Activated B cell treated with CpG ODN at 0.5 μM for 24 hours (primary cell): ENCODE measurements at regions not wholly inside any gene's neighbourhood (a gene's known extent, or its start where the extent isn't known, plus 50 kb on each side); places are given as distances from the start of the nearest gene placed in this dataset.
"Not testable (repeated sequence)": the region's sequence is repeated elsewhere in the genome, so short reads cannot be mapped to it uniquely, and the experiment has no call there.

ENCODE experiments used
- ATAC-seq: fragments of 200-7000 bp; cut with Tn5 transposase; one replicate; pipeline ENCODE4 v1.10.0; 2021; ENCODE audit warnings: low read depth, mild to moderate bottlenecking, moderate library complexity
- CTCF ChIA-PET: fragments of 350-600 bp; sonication (Branson Sonifier 250); formaldehyde crosslinking; loops from one replicate; lab custom pipeline; 2021; ENCODE audit warnings: antibody characterized with exemption; lab: Charles Lee
- POLR2A ChIA-PET: fragments of 350-600 bp; sonication (Branson Sonifier 250); formaldehyde crosslinking; loops from one replicate; lab custom pipeline; 2021; ENCODE audit warnings: antibody characterized with exemption; lab: Charles Lee
- DNase-seq: peaks from one replicate; pipeline ENCODE4 v3.0.0; 2022
- H3K27ac Mint-ChIP-seq: one replicate; pipeline ENCODE4 v1.8.0; 2020; ENCODE audit warnings: mixed read lengths
- H3K27me3 Mint-ChIP-seq: one replicate; pipeline ENCODE4 v1.8.0; 2021; ENCODE audit warnings: mixed read lengths
- H3K36me3 Mint-ChIP-seq: one replicate; pipeline ENCODE4 v1.8.0; 2021; ENCODE audit warnings: low read depth, mixed read lengths
- H3K4me1 Mint-ChIP-seq: one replicate; pipeline ENCODE4 v1.8.0; 2021; ENCODE audit warnings: mixed read lengths
- H3K4me3 Mint-ChIP-seq: one replicate; pipeline ENCODE4 v1.8.0; 2020; ENCODE audit warnings: mild to moderate bottlenecking, mixed read lengths
- H3K9me3 Mint-ChIP-seq: one replicate; pipeline ENCODE4 v1.8.0; 2020; ENCODE audit warnings: mixed read lengths
- CTCF ChIP-seq: fragments of 200-600 bp; IDR thresholded peaks from one replicate; pipeline ENCODE4 v1.8.0; 2022; ENCODE audit warnings: antibody characterized with exemption, mild to moderate bottlenecking
- intact Hi-C: fragments of 100-400 bp; cut with micrococcal nuclease; formaldehyde crosslinking; loops from one replicate; pipeline ENCODE4 v1.15.1; 2024

- ATAC-seq (no peak), DNase-seq (no peak)
- H3K9me3 Mint-ChIP-seq: peaks cover 2% of the 10 kb centered on the region
- ChIA-PET POLR2A (no interaction called here), CTCF (no interaction called here)
- H3K27me3 Mint-ChIP-seq: no peaks in the 10 kb centered on the region
- no peaks in the 10 kb centered on the region for H3K36me3 Mint-ChIP-seq
- intact Hi-C loops: no loop called here
- no peaks in the 10 kb centered on the region for H3K4me1 Mint-ChIP-seq
- TF ChIP-seq CTCF: no peak
- no peak overlapping the region for H3K27ac Mint-ChIP-seq
- no peak overlapping the region for H3K4me3 Mint-ChIP-seq
Observed at GRCh38 chr14:28626780-28627179, 139.8 kb upstream of the FOXG1 start.

GRCh38 chr14:28629328-28630004, 137.1 kb upstream of the FOXG1 start:
- Mint-ChIP-seq H3K9me3 (peaks cover 5% of the 10 kb centered on the region), H3K36me3 (no peaks in the 10 kb centered on the region), H3K4me1 (no peaks in the 10 kb centered on the region), H3K27ac (no peak overlapping the region), H3K27me3 (no peaks in the 10 kb centered on the region), H3K4me3 (no peak overlapping the region)
- POLR2A ChIA-PET: no interaction called here
- ATAC-seq (no peak), DNase-seq (no peak)
- intact Hi-C loops: no loop called here
- TF ChIP-seq CTCF: no peak
- CTCF ChIA-PET: no interaction called here

GRCh38 chr14:28630100-28630499, 136.5 kb upstream of the FOXG1 start:
- ATAC-seq: no peak
- Mint-ChIP-seq H3K36me3 (no peaks in the 10 kb centered on the region), H3K27ac (no peak overlapping the region), H3K4me3 (no peak overlapping the region), H3K27me3 (no peaks in the 10 kb centered on the region), H3K4me1 (no peaks in the 10 kb centered on the region), H3K9me3 (peaks cover 5% of the 10 kb centered on the region)
- POLR2A ChIA-PET: no interaction called here
- DNase-seq: no peak
- no peak for TF ChIP-seq CTCF
- intact Hi-C loops: no loop called here
- CTCF ChIA-PET: no interaction called here

GRCh38 chr14:28635387-28635786, 131.2 kb upstream of the FOXG1 start:
- no peaks in the 10 kb centered on the region for H3K4me1 Mint-ChIP-seq
- TF ChIP-seq CTCF: no peak
- CTCF ChIA-PET: no interaction called here
- intact Hi-C loops: no loop called here
- ATAC-seq (no peak), DNase-seq (no peak)
- no peaks in the 10 kb centered on the region for H3K27me3 Mint-ChIP-seq
- H3K9me3 Mint-ChIP-seq: peaks cover 7% of the 10 kb centered on the region
- H3K27ac Mint-ChIP-seq: no peak overlapping the region
- POLR2A ChIA-PET: no interaction called here
- H3K36me3 Mint-ChIP-seq: no peaks in the 10 kb centered on the region
- H3K4me3 Mint-ChIP-seq: no peak overlapping the region

GRCh38 chr14:28635816-28636215, 130.8 kb upstream of the FOXG1 start:
- H3K36me3 Mint-ChIP-seq, POLR2A ChIA-PET, H3K27ac Mint-ChIP-seq, CTCF ChIA-PET, H3K27me3 Mint-ChIP-seq, H3K4me1 Mint-ChIP-seq, ATAC-seq, intact Hi-C loops, H3K9me3 Mint-ChIP-seq, DNase-seq, H3K4me3 Mint-ChIP-seq: not testable (repeated sequence)

GRCh38 chr14:28641189-28641588, 125.4 kb upstream of the FOXG1 start:
- H3K9me3 Mint-ChIP-seq, POLR2A ChIA-PET, H3K27me3 Mint-ChIP-seq, H3K27ac Mint-ChIP-seq, H3K4me3 Mint-ChIP-seq, H3K4me1 Mint-ChIP-seq, H3K36me3 Mint-ChIP-seq, intact Hi-C loops, ATAC-seq, DNase-seq: not testable (repeated sequence)
- CTCF ChIA-PET: interaction anchor here (1.0 kb wide), 1 partner anchor 47 kb away, joined by 3 read pairs; no protein-coding TSS in a partner anchor
